OCI-LY7 (cell line): ENCODE measurements at regions not wholly inside any gene's neighbourhood (a gene's known extent, or its start where the extent isn't known, plus 50 kb on each side); places are given as distances from the start of the nearest gene placed in this dataset.

Source experiments
- EZH2phosphoT487 ChIP-seq: fragments of 200-600 bp; sonication (generic); IDR thresholded peaks from 2 replicates; pipeline ENCODE4 v1.6.1; 2018; ENCODE audit warnings: low read depth, borderline replicate concordance, mild to moderate bottlenecking, mixed run types, antibody characterized with exemption, low read length, moderate library complexity, mixed read lengths
- TF ChIP-seq, protein P1 (sequence below): fragments of 200-600 bp; sonication (generic); conservative IDR thresholded peaks from 2 replicates; pipeline ENCODE4 v1.5.1; 2014; ENCODE audit warnings: mild to moderate bottlenecking, antibody characterized with exemption, low read length, moderate library complexity, mixed read lengths

DNA sequence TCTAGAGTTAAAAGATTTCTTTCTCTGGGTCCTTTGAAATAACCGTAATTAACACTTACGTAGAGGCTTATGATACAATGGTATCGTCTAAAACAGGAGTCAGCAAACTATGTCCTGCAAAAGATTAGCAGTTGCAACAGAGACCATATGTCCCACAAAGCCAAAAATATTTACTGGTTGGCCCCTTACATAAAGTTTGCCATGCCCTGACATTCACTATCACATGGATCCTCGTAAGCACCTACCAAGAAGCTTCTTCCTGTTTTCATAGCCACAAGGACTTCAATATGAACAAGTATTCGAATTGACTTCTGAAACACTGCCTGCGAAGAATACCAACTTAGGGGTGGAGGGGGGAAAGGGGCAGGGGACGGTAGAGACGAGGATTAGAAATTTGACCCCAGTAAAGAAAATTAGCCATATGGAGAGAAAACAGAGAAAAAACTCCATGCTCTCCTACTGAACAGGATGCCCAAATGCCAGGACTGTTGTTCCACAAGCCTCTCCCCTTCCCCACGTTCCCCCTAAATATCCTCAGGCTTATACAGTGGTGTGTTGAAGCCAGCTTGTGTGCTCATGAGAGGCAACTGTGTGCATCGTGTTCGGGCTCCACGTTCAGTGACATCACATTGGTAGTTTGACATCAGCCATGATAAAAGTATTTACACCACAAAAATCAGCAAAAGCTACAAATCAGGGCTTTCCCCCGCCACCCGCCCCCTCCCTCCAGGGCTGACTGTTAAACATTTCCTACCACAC, 144.1 kb upstream of the HES1 start:
- TF ChIP-seq, protein P1, sequence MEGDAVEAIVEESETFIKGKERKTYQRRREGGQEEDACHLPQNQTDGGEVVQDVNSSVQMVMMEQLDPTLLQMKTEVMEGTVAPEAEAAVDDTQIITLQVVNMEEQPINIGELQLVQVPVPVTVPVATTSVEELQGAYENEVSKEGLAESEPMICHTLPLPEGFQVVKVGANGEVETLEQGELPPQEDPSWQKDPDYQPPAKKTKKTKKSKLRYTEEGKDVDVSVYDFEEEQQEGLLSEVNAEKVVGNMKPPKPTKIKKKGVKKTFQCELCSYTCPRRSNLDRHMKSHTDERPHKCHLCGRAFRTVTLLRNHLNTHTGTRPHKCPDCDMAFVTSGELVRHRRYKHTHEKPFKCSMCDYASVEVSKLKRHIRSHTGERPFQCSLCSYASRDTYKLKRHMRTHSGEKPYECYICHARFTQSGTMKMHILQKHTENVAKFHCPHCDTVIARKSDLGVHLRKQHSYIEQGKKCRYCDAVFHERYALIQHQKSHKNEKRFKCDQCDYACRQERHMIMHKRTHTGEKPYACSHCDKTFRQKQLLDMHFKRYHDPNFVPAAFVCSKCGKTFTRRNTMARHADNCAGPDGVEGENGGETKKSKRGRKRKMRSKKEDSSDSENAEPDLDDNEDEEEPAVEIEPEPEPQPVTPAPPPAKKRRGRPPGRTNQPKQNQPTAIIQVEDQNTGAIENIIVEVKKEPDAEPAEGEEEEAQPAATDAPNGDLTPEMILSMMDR, result no peak
- TF ChIP-seq EZH2phosphoT487, result no peak
